MCF 10A (cell line): ENCODE measurements at regions not wholly inside any gene's neighbourhood (a gene's known extent, or its start where the extent isn't known, plus 50 kb on each side); places are given as distances from the start of the nearest gene placed in this dataset.

Source experiments
- BruUV-seq: library from RNA; stranded (reverse); fragments of 400-500 nt; replicated peaks from 2 replicates; lab custom pipeline; 2021; lab: Mats Ljungman, UMichigan
- CTCF ChIA-PET: fragments of 300-600 bp; sonication (Branson Sonifier 250); formaldehyde crosslinking; extraction: SDS; loops from one replicate; lab custom pipeline; 2021; ENCODE audit warnings: antibody characterized with exemption, inconsistent platforms; lab: Yijun Ruan, JAX
- POLR2A ChIA-PET: fragments of 300-600, 350-650 bp; sonication (Branson Sonifier 250); formaldehyde crosslinking; extraction: SDS; loops from one replicate; lab custom pipeline; 2020; ENCODE audit warnings: antibody characterized with exemption, inconsistent platforms; lab: Yijun Ruan, JAX
- DNase-seq: peaks from one replicate; pipeline ENCODE4 v3.0.0-alpha.2; 2018; ENCODE audit not compliant: unreplicated experiment
- H3K27ac Mint-ChIP-seq: one replicate; pipeline ENCODE4 v1.8.0; 2022; ENCODE audit warnings: mild to moderate bottlenecking, low read depth, mixed read lengths; ENCODE audit not compliant: unreplicated experiment
- H3K27me3 Mint-ChIP-seq: one replicate; pipeline ENCODE4 v1.8.0; 2022; ENCODE audit warnings: mixed read lengths; ENCODE audit not compliant: insufficient read depth, unreplicated experiment
- H3K36me3 Mint-ChIP-seq: one replicate; pipeline ENCODE4 v1.8.0; 2022; ENCODE audit warnings: mild to moderate bottlenecking, moderate library complexity, mixed read lengths; ENCODE audit not compliant: insufficient read depth, unreplicated experiment
- H3K4me1 Mint-ChIP-seq: one replicate; pipeline ENCODE4 v1.8.0; 2022; ENCODE audit warnings: mixed read lengths; ENCODE audit not compliant: insufficient read depth, unreplicated experiment
- H3K4me3 Mint-ChIP-seq: one replicate; pipeline ENCODE4 v1.8.0; 2022; ENCODE audit warnings: mild to moderate bottlenecking, moderate library complexity, mixed read lengths; ENCODE audit not compliant: unreplicated experiment
- H3K9me3 Mint-ChIP-seq: one replicate; pipeline ENCODE4 v1.8.0; 2022; ENCODE audit warnings: mixed read lengths; ENCODE audit not compliant: unreplicated experiment
- intact Hi-C: fragments of 100-400 bp; cut with micrococcal nuclease; formaldehyde crosslinking; loops from 2 replicates; pipeline ENCODE4 v1.14.1; 2022
- TF ChIP-seq, protein P1 (sequence below): fragments of 200-600 bp; IDR thresholded peaks from one replicate; pipeline ENCODE4 v1.8.0; 2022; ENCODE audit warnings: antibody characterized with exemption, mild to moderate bottlenecking; ENCODE audit not compliant: unreplicated experiment

DNA sequence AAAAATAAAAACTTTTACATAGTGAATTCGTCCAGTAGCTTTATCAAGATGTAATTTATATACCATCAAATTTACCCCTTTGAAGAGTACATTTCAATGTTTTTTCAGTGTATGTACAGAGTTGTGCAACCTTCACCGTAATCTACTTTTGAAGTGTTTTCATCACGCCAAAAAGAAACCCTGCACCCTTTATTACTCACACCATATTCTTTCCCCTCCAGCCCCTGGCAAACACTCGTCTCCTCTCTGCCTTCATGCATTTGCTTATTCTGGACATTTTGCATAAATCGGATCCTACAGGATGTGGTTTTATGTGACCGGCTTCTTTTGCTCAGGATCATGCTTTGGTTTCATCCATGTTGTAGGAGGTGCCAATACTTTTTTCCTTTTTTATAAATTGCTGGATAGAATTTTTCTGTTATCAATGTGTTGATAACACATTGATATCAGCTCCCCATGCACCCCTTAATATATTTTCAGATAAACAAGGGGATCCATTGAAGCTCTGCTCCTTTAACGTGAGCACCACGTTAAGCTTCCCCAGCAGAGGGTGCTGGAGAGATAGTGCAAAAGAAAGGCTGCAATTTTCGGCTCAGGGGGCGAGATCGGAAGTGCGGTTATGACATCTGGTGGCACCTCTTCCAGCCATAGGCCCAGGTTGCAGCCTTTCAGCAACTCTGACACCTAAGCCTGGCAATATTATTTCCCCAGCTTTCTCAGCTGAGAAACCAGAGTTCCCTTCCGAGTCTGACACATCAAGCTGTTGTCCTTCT lies 100.1 kb upstream of the VCX3B start:
- BruUV-seq = no TSS peak
- POLR2A ChIA-PET = interaction anchor here (0.8 kb wide), 1 partner anchor 60 kb away, joined by 3 read pairs; no protein-coding TSS in a partner anchor
- peak; percentile 39 for DNase-seq
- Mint-ChIP-seq H3K27ac (no peak overlapping the region), H3K27me3 (no peaks in the 10 kb centered on the region), H3K36me3 (no peaks in the 10 kb centered on the region), H3K4me1 (no peaks in the 10 kb centered on the region), H3K9me3 (no peaks in the 10 kb centered on the region), H3K4me3 (no peak overlapping the region)
- CTCF ChIA-PET = interaction anchor here (0.5 to 1.5 kb wide), 17 partner anchors 9 to 1329 kb away, joined by 3 to 7 read pairs (median 3); no protein-coding TSS in a partner anchor
- TF ChIP-seq, protein P1, sequence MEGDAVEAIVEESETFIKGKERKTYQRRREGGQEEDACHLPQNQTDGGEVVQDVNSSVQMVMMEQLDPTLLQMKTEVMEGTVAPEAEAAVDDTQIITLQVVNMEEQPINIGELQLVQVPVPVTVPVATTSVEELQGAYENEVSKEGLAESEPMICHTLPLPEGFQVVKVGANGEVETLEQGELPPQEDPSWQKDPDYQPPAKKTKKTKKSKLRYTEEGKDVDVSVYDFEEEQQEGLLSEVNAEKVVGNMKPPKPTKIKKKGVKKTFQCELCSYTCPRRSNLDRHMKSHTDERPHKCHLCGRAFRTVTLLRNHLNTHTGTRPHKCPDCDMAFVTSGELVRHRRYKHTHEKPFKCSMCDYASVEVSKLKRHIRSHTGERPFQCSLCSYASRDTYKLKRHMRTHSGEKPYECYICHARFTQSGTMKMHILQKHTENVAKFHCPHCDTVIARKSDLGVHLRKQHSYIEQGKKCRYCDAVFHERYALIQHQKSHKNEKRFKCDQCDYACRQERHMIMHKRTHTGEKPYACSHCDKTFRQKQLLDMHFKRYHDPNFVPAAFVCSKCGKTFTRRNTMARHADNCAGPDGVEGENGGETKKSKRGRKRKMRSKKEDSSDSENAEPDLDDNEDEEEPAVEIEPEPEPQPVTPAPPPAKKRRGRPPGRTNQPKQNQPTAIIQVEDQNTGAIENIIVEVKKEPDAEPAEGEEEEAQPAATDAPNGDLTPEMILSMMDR = peak; percentile 29
- intact Hi-C loops = loop anchor here (1.0 kb wide), 1 partner anchor 374 kb away; no protein-coding TSS in a partner anchor

DNA sequence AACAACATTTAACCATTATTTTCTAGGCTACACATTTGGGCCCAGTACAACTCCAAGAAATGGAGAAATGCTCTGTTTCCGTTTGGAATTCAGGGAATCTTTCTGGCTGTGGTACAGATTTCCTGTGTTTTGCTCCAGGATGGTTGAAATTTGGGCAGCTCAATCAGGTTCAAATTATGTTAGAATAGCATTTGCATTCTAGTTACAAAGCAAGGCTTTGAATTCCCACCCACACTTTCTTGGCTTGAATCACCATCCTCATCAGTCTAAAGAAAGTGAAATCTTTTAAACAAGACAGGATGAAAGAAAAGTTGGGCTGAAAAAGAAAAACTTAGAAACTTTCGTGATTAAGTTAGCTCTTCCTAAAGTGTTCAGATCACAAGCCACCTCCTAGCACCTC lies 98.1 kb upstream of the VCX3B start:
- Mint-ChIP-seq H3K4me1 (no peaks in the 10 kb centered on the region), H3K9me3 (no peaks in the 10 kb centered on the region), H3K27ac (no peak overlapping the region), H3K27me3 (no peaks in the 10 kb centered on the region), H3K4me3 (no peak overlapping the region), H3K36me3 (no peaks in the 10 kb centered on the region)
- CTCF ChIA-PET = no interaction called here
- intact Hi-C loops = no loop called here
- DNase-seq = no peak
- TF ChIP-seq, protein P1 = no peak
- POLR2A ChIA-PET = no interaction called here
- no TSS peak for BruUV-seq

DNA sequence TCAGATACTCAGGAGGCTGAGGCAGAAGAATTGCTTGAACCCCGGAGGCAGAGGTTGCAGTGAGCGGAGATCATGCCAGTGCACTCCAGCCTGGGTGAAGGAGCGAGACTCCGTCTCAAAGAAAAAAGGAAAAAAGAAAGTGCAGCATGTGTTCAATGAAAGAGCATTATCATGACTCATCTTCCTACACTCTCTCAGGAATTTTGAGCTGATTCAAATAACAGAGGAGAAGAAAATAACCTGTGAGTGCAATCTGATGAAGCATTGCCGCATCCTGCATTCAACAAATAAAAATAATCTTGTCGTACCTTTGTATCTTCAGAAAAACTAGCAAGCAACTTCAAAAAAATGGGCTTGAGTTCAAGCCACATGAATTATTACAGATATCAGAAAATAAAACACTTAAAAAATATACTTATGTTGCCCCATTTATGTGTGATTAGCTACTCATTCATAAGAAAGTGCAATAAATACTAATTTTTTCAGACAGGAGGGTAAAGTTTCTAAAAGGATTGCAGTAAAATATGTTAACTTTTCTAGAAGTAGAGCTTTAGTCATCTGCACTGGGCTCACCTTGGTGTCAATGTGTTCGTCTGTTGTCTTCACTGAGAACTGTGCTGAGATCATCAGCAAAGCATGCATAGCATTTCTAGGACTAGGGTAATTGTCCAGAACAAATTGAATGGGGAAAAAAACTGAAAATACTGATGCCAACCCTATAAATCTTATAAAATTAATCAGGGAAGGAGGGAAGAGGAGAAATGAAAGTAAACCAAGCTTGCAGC lies 90.4 kb upstream of the VCX3B start:
- H3K4me1 Mint-ChIP-seq = peaks cover 6% of the 10 kb centered on the region
- ChIA-PET CTCF (interaction anchor here (0.6 to 1.6 kb wide), 5 partner anchors 11 to 828 kb away, joined by 3 to 6 read pairs (median 3); no protein-coding TSS in a partner anchor), POLR2A (interaction anchor here (0.7 kb wide), 5 partner anchors 22 to 1408 kb away, joined by 3 read pairs; no protein-coding TSS in a partner anchor)
- H3K9me3 Mint-ChIP-seq = no peaks in the 10 kb centered on the region
- no peaks in the 10 kb centered on the region for H3K27me3 Mint-ChIP-seq
- peak; percentile 11 for DNase-seq
- BruUV-seq = no TSS peak
- TF ChIP-seq, protein P1 = no peak
- H3K36me3 Mint-ChIP-seq = no peaks in the 10 kb centered on the region
- no peak overlapping the region for H3K4me3 Mint-ChIP-seq
- intact Hi-C loops = no loop called here
- H3K27ac Mint-ChIP-seq = no peak overlapping the region

DNA sequence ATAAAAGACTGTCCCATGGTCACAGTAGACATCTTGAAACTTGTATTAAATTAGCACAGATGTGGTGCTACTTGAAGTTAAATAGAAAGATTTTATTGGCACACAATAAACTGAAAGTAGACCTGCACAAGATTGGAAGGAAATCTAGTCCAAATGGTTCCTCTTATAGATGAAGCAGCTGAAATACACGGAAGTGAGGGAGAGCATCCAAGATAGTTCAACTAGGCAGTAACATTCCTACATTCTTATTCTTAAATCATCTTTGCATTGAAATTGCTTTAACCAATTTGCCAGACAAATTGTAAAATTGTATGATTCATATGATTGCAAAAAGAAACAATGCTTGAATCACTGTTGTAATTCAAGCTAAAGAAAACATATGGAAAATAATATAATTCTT lies 87.6 kb upstream of the VCX3B start:
- H3K9me3 Mint-ChIP-seq = no peaks in the 10 kb centered on the region
- no peaks in the 10 kb centered on the region for H3K27me3 Mint-ChIP-seq
- no peak overlapping the region for H3K27ac Mint-ChIP-seq
- DNase-seq = peak; percentile 4
- BruUV-seq = no TSS peak
- H3K4me1 Mint-ChIP-seq = peaks cover 6% of the 10 kb centered on the region
- CTCF ChIA-PET = no interaction called here
- no peaks in the 10 kb centered on the region for H3K36me3 Mint-ChIP-seq
- intact Hi-C loops = no loop called here
- POLR2A ChIA-PET = no interaction called here
- TF ChIP-seq, protein P1 = no peak
- H3K4me3 Mint-ChIP-seq = no peak overlapping the region
